ENCODE measurements at regions not wholly inside any gene's neighbourhood (a gene's known extent, or its start where the extent isn't known, plus 50 kb on each side); places are given as distances from the start of the nearest gene placed in this dataset.

GRCh38 chr6:23775127-23775526 lies 350.9 kb upstream of the NRSN1 start:
- no peak for TF ChIP-seq CTCF (IDR thresholded peaks at IDR 0.05)
- TF ChIP-seq POLR2AphosphoS5 (IDR thresholded peaks at IDR 0.05) = no peak
- no peak for TF ChIP-seq POLR2A (IDR thresholded peaks at IDR 0.05; ENCODE audit: low read depth)

Data from esophagus muscularis mucosa (tissue), 3 donors.